ENCODE measurements at regions not wholly inside any gene's neighbourhood (a gene's known extent, or its start where the extent isn't known, plus 50 kb on each side); places are given as distances from the start of the nearest gene placed in this dataset.

DNA sequence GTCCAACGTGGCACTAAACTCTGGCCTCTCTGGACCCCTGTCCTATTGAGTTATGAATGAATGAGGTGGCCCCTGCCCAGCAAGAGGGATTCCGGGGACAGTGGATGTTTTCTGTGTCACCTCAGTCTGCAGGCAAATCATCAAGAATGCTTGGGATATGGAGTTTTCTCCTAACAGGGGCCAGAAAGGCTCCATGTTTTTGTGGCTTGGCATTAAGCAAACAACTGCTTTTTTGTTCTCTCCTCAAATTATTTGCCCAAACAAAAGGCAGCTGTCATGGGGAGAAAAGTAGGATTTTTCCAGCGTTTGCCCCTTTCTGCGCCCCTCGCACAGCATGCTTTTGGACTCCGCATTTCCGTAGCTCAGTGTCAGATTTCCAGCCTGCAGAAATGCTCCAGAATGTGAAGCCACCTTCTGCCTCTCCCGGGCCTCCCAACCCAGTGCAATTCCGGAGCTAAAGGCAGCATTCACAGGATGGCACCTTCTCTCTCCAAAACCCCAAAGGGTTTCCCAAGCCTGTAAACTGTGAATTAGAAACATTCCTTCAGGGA is 553.3 kb downstream of the CCDC171 start:
- TF ChIP-seq POLR2A (IDR thresholded peaks at IDR 0.05; ENCODE audit: low read length) (no peak), ESRRA (IDR thresholded peaks at IDR 0.05; ENCODE audit: borderline replicate concordance, low read length) (no peak), EP300 (IDR thresholded peaks at IDR 0.05) (no peak)
- TF ChIP-seq, protein P1, sequence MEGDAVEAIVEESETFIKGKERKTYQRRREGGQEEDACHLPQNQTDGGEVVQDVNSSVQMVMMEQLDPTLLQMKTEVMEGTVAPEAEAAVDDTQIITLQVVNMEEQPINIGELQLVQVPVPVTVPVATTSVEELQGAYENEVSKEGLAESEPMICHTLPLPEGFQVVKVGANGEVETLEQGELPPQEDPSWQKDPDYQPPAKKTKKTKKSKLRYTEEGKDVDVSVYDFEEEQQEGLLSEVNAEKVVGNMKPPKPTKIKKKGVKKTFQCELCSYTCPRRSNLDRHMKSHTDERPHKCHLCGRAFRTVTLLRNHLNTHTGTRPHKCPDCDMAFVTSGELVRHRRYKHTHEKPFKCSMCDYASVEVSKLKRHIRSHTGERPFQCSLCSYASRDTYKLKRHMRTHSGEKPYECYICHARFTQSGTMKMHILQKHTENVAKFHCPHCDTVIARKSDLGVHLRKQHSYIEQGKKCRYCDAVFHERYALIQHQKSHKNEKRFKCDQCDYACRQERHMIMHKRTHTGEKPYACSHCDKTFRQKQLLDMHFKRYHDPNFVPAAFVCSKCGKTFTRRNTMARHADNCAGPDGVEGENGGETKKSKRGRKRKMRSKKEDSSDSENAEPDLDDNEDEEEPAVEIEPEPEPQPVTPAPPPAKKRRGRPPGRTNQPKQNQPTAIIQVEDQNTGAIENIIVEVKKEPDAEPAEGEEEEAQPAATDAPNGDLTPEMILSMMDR (IDR thresholded peaks at IDR 0.05): no peak
- TF ChIP-seq, protein P2, sequence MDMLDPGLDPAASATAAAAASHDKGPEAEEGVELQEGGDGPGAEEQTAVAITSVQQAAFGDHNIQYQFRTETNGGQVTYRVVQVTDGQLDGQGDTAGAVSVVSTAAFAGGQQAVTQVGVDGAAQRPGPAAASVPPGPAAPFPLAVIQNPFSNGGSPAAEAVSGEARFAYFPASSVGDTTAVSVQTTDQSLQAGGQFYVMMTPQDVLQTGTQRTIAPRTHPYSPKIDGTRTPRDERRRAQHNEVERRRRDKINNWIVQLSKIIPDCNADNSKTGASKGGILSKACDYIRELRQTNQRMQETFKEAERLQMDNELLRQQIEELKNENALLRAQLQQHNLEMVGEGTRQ (IDR thresholded peaks at IDR 0.05): no peak
